ENCODE measurements at regions not wholly inside any gene's neighbourhood (a gene's known extent, or its start where the extent isn't known, plus 50 kb on each side); places are given as distances from the start of the nearest gene placed in this dataset.

DNA sequence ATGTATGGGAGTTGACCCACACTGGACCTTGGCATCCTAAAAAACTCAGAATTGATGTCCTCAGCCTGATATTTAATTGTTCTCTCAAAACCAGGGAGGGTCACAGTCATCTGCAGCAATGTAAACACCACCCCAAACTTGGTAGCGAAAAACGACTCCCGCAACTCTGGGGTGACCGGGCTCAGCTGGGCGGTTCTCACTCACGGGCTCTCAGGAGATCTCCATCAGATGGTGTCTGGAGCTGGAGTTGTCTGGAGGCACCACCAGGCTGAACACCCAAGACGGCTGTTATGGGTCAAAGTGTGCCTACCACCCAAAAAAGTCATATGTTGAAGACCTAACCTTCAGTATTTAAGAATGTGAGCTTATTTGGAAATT lies 50.9 kb upstream of the NXT1 start:
- ChIA-PET POLR2A (no interaction called here), CTCF (no interaction called here)
- TF ChIP-seq, protein P1, sequence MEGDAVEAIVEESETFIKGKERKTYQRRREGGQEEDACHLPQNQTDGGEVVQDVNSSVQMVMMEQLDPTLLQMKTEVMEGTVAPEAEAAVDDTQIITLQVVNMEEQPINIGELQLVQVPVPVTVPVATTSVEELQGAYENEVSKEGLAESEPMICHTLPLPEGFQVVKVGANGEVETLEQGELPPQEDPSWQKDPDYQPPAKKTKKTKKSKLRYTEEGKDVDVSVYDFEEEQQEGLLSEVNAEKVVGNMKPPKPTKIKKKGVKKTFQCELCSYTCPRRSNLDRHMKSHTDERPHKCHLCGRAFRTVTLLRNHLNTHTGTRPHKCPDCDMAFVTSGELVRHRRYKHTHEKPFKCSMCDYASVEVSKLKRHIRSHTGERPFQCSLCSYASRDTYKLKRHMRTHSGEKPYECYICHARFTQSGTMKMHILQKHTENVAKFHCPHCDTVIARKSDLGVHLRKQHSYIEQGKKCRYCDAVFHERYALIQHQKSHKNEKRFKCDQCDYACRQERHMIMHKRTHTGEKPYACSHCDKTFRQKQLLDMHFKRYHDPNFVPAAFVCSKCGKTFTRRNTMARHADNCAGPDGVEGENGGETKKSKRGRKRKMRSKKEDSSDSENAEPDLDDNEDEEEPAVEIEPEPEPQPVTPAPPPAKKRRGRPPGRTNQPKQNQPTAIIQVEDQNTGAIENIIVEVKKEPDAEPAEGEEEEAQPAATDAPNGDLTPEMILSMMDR (IDR thresholded peaks at IDR 0.05; ENCODE audit: insufficient read depth, low read length, missing control alignments): no peak

DNA sequence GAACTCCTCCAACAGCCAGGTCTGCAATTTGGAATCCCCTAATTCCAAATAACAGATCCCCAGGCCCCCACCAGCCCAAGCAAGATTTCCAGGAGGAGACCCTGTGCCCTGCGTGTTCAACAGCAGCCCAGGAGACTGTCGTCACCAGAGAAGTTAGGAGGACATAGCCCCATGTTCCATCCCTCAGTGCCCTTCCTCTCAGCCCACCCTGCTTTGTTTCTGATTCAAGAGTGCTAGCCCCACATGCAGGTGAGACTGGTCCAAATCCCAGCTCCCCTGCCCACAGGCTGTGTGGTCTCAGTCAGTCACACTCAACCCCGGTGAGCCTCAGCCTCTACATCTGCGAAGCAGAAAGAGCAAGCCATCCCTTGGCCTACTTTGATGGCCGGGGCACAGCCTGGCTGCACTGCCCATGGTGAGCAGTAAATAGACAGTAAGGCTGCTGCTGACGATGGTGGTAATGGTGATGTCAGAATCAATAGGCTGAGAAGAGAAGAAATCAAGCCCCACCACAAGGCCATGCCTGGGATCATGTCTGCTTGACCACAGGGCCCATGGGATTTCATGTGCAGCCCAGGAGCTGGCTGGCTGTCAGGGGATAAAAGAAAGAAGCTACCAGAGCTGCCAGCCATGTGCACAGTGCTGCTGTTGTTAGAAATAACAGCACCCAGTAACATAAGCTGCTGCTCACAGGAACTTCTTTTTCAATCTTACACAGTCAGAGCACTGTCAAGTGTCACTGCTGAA lies 51.5 kb upstream of the NXT1 start:
- no peak for DNase-seq (ENCODE audit: low read depth, low spot score)
- TF ChIP-seq, protein P1 (IDR thresholded peaks at IDR 0.05; ENCODE audit: insufficient read depth, low read length, missing control alignments): no peak
- CTCF ChIA-PET: no interaction called here
- no peak overlapping the region for H3K4me3 ChIP-seq (ENCODE audit: low read depth, low read length)
- POLR2A ChIA-PET: no interaction called here

More for the DNA sequence above, 50.9 kb upstream of the NXT1 start:
- H3K4me3 ChIP-seq (ENCODE audit: low read depth, low read length): no peak overlapping the region
- no peak for DNase-seq (ENCODE audit: low read depth, low spot score)

DNA sequence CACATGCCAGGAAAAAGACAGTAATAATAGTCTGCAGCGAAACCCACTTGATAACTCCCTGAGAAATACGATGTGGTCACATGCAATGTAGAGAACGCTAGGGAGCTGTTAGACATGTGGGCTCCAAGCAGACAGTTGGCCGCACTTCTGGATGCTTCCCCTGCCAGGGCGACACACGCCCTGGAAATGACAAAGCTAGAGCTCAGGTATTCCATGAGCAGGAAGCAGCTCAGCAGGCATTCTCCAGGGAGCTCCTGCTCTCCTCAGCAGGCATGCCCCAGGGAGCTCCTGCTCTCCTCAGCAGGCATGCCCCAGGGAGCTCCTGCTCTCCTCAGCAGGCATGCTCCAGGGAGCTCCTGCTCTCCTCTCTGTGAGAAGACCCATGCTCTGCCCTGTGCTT lies 52.4 kb upstream of the NXT1 start:
- no peak overlapping the region for H3K4me3 ChIP-seq (ENCODE audit: low read depth, low read length)
- ChIA-PET CTCF (interaction anchor here (1.1 to 1.4 kb wide), 2 partner anchors 10 to 22 kb away, joined by 3 to 4 read pairs; no protein-coding TSS in a partner anchor), POLR2A (interaction anchor here (0.6 kb wide), 1 partner anchor 40 kb away, joined by 3 read pairs; no protein-coding TSS in a partner anchor)

DNA sequence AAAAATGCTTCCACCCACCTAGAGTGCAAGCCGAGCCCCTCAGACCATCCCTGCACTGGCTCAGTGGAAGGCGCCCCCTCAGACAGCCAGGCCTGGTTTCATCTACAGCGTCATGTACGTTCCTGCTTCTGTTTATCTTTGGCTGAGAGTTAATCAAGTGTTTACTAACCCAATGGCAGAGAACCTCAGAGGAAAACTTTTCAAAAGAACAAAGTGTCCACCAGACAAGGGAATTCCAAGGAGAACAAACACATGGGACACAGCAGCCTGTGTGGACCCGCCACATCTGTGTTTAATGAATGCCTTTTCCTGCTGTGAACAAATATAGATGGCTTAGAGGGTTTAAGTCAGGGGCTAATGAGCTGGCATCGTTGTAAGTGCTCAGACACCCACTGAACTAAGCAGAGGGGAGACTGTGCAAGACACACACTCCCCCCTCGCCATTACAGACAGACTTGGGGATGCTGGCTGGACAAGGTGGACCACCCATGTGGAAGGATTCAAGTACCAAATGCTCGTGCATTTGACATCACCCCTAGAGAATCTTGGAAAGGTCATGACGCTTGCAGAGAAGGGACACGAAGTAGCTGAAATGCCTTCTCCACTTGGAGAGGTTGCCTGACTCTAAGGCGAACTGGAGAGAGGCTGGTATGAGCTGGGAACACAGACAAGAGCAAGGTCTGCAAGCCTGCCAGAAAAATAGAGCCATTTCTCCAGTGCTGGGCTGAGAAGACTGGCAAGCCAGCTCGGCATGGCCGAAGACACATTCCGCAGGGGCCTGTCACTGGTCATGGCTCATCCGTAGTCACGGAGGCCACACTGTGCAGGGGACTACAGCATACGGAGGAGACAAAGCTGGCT lies 53.5 kb upstream of the NXT1 start:
- H3K4me3 ChIP-seq (ENCODE audit: low read depth, low read length): no peak overlapping the region
- ChIA-PET CTCF (interaction anchor here (1.1 to 1.4 kb wide), 2 partner anchors 9 to 23 kb away, joined by 3 to 4 read pairs; no protein-coding TSS in a partner anchor), POLR2A (no interaction called here)
- DNase-seq (ENCODE audit: low read depth, low spot score): no peak
- TF ChIP-seq, protein P1 (IDR thresholded peaks at IDR 0.05; ENCODE audit: insufficient read depth, low read length, missing control alignments): no peak

More for the DNA sequence above, 52.4 kb upstream of the NXT1 start:
- DNase-seq (ENCODE audit: low read depth, low spot score): no peak
- TF ChIP-seq, protein P1 (IDR thresholded peaks at IDR 0.05; ENCODE audit: insufficient read depth, low read length, missing control alignments): no peak

DNA sequence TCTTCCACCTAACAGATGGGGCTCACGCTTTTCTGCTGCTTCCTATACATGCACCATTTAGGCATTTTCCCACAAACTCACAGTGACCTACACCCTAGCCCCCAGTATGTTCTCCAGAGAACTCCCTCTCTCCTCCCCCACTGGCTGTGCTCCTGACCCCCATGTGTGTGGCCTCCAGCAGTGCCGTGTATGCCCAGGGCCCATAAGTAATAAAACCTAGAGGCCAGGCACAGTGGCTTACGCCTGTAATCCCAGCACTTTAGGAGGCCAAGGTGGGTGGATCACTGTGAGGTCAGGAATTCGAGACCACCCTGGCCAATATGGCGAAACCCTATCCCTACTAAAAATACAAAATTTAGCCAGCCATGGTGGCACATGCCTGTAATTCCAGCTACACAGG lies 54.7 kb upstream of the NXT1 start:
- TF ChIP-seq, protein P1 (IDR thresholded peaks at IDR 0.05; ENCODE audit: insufficient read depth, low read length, missing control alignments): no peak
- no peak overlapping the region for H3K4me3 ChIP-seq (ENCODE audit: low read depth, low read length)
- no peak for DNase-seq (ENCODE audit: low read depth, low spot score)
- ChIA-PET CTCF (no interaction called here), POLR2A (no interaction called here)

DNA sequence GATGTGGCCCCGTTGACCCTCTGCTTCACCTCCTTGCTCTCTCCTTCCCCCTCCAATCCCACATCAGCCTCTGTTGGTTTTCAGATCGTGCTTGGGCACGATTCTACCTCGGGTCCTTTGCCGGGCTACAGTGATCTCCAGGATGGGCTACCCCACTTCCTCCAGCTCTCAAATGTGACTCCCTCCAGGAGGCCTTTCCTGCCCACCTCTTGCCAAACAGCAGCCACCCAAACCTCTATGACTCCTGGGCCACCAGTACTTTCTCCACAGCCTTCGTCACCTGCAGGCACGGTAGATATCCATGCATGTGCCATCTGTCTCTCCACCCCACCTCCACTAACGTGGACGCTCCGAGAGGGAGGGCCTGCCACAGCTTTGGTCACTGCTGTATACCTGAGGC lies 55.9 kb upstream of the NXT1 start:
- POLR2A ChIA-PET: no interaction called here
- DNase-seq (ENCODE audit: low read depth, low spot score): no peak
- no peak overlapping the region for H3K4me3 ChIP-seq (ENCODE audit: low read depth, low read length)
- TF ChIP-seq, protein P1 (IDR thresholded peaks at IDR 0.05; ENCODE audit: insufficient read depth, low read length, missing control alignments): no peak
- CTCF ChIA-PET: no interaction called here
